ENCODE measurements at regions not wholly inside any gene's neighbourhood (a gene's known extent, or its start where the extent isn't known, plus 50 kb on each side); places are given as distances from the start of the nearest gene placed in this dataset.

- no peaks in the 10 kb centered on the region for H3K36me3 ChIP-seq (ENCODE audit: control insufficient read depth, insufficient read depth, low read length)
- peak; percentile 34 to 75 for DNase-seq
- peaks cover 4% of the 10 kb centered on the region for H3K4me1 ChIP-seq (ENCODE audit: control insufficient read depth, insufficient read depth, low read length)
- H3K27me3 ChIP-seq (ENCODE audit: control insufficient read depth, insufficient read depth, low read length) = no peaks in the 10 kb centered on the region
- no CpG with 5 or more reads among the region's 4 CpGs for WGBS (ENCODE audit: insufficient coverage, low lambda C conversion rate)
- no peaks in the 10 kb centered on the region for H3K9me3 ChIP-seq (ENCODE audit: control insufficient read depth, low read depth, low read length)
- H3K27ac ChIP-seq (ENCODE audit: low read length) = no peak overlapping the region
- no peak overlapping the region for H3K4me3 ChIP-seq (ENCODE audit: low read length)
These were observed 88.7 kb upstream of the TNIK start for GRCh38 chr3:171548917-171549316.

- whole genome bisulfite sequencing (ENCODE audit: insufficient coverage, low lambda C conversion rate) = 90% methylated on average over 2 of the region's 7 CpGs
- peaks cover 4% of the 10 kb centered on the region for H3K4me1 ChIP-seq (ENCODE audit: control insufficient read depth, insufficient read depth, low read length)
- no peak for DNase-seq
These were observed 83.6 kb upstream of the TNIK start for GRCh38 chr3:171543759-171544300.

DNA sequence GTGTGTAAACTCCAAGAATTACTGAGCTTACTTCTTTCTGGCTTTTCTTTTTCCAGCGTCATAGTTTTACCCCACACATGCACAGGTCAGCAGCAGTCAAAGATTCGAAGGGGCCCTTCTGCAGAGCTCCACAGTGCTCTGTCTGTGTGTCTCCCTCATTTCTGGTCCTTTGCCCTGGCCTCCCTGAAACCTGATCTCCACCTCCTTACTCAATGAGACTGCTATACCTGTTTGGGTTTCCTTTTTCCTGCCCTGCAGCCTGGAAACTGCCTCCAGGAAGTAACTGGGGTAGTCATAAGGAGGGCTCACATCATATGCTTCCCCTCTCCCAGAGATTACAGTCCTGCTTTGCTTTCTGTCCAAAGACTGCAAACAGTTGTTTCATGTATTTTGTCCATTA is 82.8 kb upstream of the TNIK start:
- Histone ChIP-seq H3K4me1 (ENCODE audit: control insufficient read depth, insufficient read depth, low read length) (no peaks in the 10 kb centered on the region), H3K27ac (ENCODE audit: low read length) (no peak overlapping the region), H3K27me3 (ENCODE audit: control insufficient read depth, insufficient read depth, low read length) (no peaks in the 10 kb centered on the region), H3K9me3 (ENCODE audit: control insufficient read depth, low read depth, low read length) (no peaks in the 10 kb centered on the region), H3K36me3 (ENCODE audit: control insufficient read depth, insufficient read depth, low read length) (no peaks in the 10 kb centered on the region), H3K4me3 (ENCODE audit: low read length) (no peak overlapping the region)
- 44% methylated on average over 1 of the region's 2 CpGs for WGBS (ENCODE audit: insufficient coverage, low lambda C conversion rate)
- DNase-seq = no peak

More at GRCh38 chr3:171543759-171544300, 83.6 kb upstream of the TNIK start:
- no peaks in the 10 kb centered on the region for H3K36me3 ChIP-seq (ENCODE audit: control insufficient read depth, insufficient read depth, low read length)
- H3K9me3 ChIP-seq (ENCODE audit: control insufficient read depth, low read depth, low read length) = no peaks in the 10 kb centered on the region
- no peaks in the 10 kb centered on the region for H3K27me3 ChIP-seq (ENCODE audit: control insufficient read depth, insufficient read depth, low read length)
- H3K4me3 ChIP-seq (ENCODE audit: low read length) = no peak overlapping the region
- no peak overlapping the region for H3K27ac ChIP-seq (ENCODE audit: low read length)

DNA sequence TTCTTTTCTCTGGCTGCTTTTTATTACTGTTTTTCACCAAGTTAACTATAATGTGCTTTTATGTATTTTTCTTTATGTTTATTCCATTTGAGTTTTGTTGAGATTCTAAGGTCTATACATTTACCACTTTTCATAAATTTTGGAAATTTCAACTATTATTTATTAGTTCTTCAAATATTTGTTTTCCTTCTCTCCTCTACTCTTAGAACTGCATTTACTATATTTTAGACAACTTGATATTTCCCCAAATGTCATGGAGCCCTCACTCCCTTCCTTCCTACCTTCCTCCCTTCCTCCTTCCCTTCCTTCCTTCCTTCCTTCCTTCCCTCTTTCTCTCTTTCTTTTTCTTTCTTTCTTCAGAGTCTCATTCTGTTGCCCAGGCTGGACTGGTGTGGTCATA is 81.4 kb upstream of the TNIK start:
- H3K27ac ChIP-seq (ENCODE audit: low read length) = no peak overlapping the region
- no peaks in the 10 kb centered on the region for H3K9me3 ChIP-seq (ENCODE audit: control insufficient read depth, low read depth, low read length)
- H3K36me3 ChIP-seq (ENCODE audit: control insufficient read depth, insufficient read depth, low read length) = no peaks in the 10 kb centered on the region
- DNase-seq = no peak
- H3K27me3 ChIP-seq (ENCODE audit: control insufficient read depth, insufficient read depth, low read length) = no peaks in the 10 kb centered on the region
- H3K4me1 ChIP-seq (ENCODE audit: control insufficient read depth, insufficient read depth, low read length) = no peaks in the 10 kb centered on the region
- no peak overlapping the region for H3K4me3 ChIP-seq (ENCODE audit: low read length)

DNA sequence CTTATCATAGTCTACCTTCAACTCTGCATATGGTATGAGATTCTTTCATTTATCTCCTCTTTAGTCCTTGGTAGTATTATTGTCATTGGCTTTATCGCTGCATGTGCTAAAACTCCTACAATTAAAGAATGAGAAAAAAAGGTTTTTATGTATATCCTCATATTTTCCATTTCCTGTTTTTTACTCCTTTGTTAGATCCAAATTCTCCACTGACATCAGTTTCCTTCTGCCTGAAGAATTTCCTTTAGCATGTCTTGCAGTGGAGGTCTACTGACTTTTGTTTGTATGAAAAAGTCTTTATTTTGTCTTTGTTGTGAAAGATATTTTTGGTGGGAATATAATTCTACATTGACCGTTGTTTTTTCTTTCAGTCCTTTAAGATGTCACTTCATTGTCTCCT is 81.0 kb upstream of the TNIK start:
- Histone ChIP-seq H3K4me1 (ENCODE audit: control insufficient read depth, insufficient read depth, low read length) (no peaks in the 10 kb centered on the region), H3K4me3 (ENCODE audit: low read length) (no peak overlapping the region), H3K27ac (ENCODE audit: low read length) (no peak overlapping the region), H3K9me3 (ENCODE audit: control insufficient read depth, low read depth, low read length) (no peaks in the 10 kb centered on the region), H3K36me3 (ENCODE audit: control insufficient read depth, insufficient read depth, low read length) (no peaks in the 10 kb centered on the region), H3K27me3 (ENCODE audit: control insufficient read depth, insufficient read depth, low read length) (no peaks in the 10 kb centered on the region)
- DNase-seq = no peak
- 86% methylated on average over 1 of the region's 2 CpGs for WGBS (ENCODE audit: insufficient coverage, low lambda C conversion rate)

DNA sequence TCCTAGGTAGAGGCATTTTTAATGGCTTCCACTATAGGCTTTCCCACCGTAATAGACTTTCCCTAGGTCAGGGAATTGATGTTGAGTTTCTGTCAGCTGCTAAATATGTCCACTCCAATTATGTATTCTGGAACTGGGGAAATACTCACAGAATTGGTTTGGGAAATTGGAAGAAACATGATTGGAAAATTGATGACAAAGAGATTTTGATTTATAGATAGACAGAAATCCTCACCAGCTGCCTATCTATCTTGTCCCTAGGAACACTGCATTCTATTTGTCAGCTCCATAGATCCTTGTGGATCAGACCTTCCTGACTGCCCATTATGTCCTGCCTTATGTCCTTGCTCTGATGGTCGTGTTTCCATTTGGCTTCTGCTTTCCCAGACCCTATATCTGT is 75.6 kb upstream of the TNIK start:
- Histone ChIP-seq H3K4me1 (ENCODE audit: control insufficient read depth, insufficient read depth, low read length) (no peaks in the 10 kb centered on the region), H3K27me3 (ENCODE audit: control insufficient read depth, insufficient read depth, low read length) (no peaks in the 10 kb centered on the region), H3K27ac (ENCODE audit: low read length) (no peak overlapping the region), H3K4me3 (ENCODE audit: low read length) (no peak overlapping the region), H3K36me3 (ENCODE audit: control insufficient read depth, insufficient read depth, low read length) (no peaks in the 10 kb centered on the region), H3K9me3 (ENCODE audit: control insufficient read depth, low read depth, low read length) (no peaks in the 10 kb centered on the region)
- no peak for DNase-seq
- WGBS (ENCODE audit: insufficient coverage, low lambda C conversion rate) = no CpG with 5 or more reads among the region's 2 CpGs

- H3K36me3 ChIP-seq (ENCODE audit: control insufficient read depth, insufficient read depth, low read length) = no peaks in the 10 kb centered on the region
- no peak overlapping the region for H3K4me3 ChIP-seq (ENCODE audit: low read length)
- H3K9me3 ChIP-seq (ENCODE audit: control insufficient read depth, low read depth, low read length) = no peaks in the 10 kb centered on the region
- H3K4me1 ChIP-seq (ENCODE audit: control insufficient read depth, insufficient read depth, low read length) = no peaks in the 10 kb centered on the region
- DNase-seq = no peak
- H3K27ac ChIP-seq (ENCODE audit: low read length) = no peak overlapping the region
- WGBS (ENCODE audit: insufficient coverage, low lambda C conversion rate) = 93% methylated on average over 3 of the region's 3 CpGs
- no peaks in the 10 kb centered on the region for H3K27me3 ChIP-seq (ENCODE audit: control insufficient read depth, insufficient read depth, low read length)
These were observed 74.9 kb upstream of the TNIK start for GRCh38 chr3:171535133-171535532.

- Histone ChIP-seq H3K27ac (ENCODE audit: low read length) (no peak overlapping the region), H3K27me3 (ENCODE audit: control insufficient read depth, insufficient read depth, low read length) (no peaks in the 10 kb centered on the region), H3K4me1 (ENCODE audit: control insufficient read depth, insufficient read depth, low read length) (no peaks in the 10 kb centered on the region), H3K9me3 (ENCODE audit: control insufficient read depth, low read depth, low read length) (no peaks in the 10 kb centered on the region), H3K36me3 (ENCODE audit: control insufficient read depth, insufficient read depth, low read length) (no peaks in the 10 kb centered on the region), H3K4me3 (ENCODE audit: low read length) (no peak overlapping the region)
- no CpG with 5 or more reads among the region's 2 CpGs for whole genome bisulfite sequencing (ENCODE audit: insufficient coverage, low lambda C conversion rate)
- DNase-seq = no peak
These were observed 73.5 kb upstream of the TNIK start for GRCh38 chr3:171533702-171534101.

DNA sequence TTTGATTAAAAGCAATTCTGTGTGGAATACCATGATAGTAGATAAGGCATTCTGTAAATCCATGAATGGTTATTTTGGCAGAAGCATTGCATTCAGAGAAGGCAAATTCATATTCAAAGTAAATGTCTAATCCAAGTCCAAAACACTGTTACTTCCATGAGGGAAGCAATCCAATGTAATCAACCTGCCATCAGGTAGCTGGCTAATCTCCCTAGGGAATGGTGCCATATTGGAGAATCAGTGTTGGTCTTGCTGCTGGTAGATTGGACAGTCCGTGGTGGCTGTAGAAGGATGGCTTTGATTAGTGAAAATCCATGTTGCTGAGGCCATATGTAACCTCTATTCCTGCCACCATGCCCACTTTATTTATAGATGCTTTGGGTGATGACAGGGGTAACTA is 72.1 kb upstream of the TNIK start:
- no peak for DNase-seq
- no peaks in the 10 kb centered on the region for H3K4me1 ChIP-seq (ENCODE audit: control insufficient read depth, insufficient read depth, low read length)
- no peak overlapping the region for H3K4me3 ChIP-seq (ENCODE audit: low read length)
- WGBS (ENCODE audit: insufficient coverage, low lambda C conversion rate) = no CpG with 5 or more reads among the region's 1 CpG
- H3K27ac ChIP-seq (ENCODE audit: low read length) = no peak overlapping the region
- H3K36me3 ChIP-seq (ENCODE audit: control insufficient read depth, insufficient read depth, low read length) = no peaks in the 10 kb centered on the region
- H3K9me3 ChIP-seq (ENCODE audit: control insufficient read depth, low read depth, low read length) = no peaks in the 10 kb centered on the region
- H3K27me3 ChIP-seq (ENCODE audit: control insufficient read depth, insufficient read depth, low read length) = no peaks in the 10 kb centered on the region

GRCh38 chr3:171531716-171532115 is 71.5 kb upstream of the TNIK start:
- H3K27me3 ChIP-seq (ENCODE audit: control insufficient read depth, insufficient read depth, low read length) = no peaks in the 10 kb centered on the region
- no peak for DNase-seq
- no CpG with 5 or more reads among the region's 2 CpGs for WGBS (ENCODE audit: insufficient coverage, low lambda C conversion rate)
- H3K9me3 ChIP-seq (ENCODE audit: control insufficient read depth, low read depth, low read length) = no peaks in the 10 kb centered on the region
- H3K36me3 ChIP-seq (ENCODE audit: control insufficient read depth, insufficient read depth, low read length) = no peaks in the 10 kb centered on the region
- no peak overlapping the region for H3K27ac ChIP-seq (ENCODE audit: low read length)
- no peak overlapping the region for H3K4me3 ChIP-seq (ENCODE audit: low read length)
- H3K4me1 ChIP-seq (ENCODE audit: control insufficient read depth, insufficient read depth, low read length) = no peaks in the 10 kb centered on the region

- Histone ChIP-seq H3K27ac (ENCODE audit: low read length) (no peak overlapping the region), H3K27me3 (ENCODE audit: control insufficient read depth, insufficient read depth, low read length) (no peaks in the 10 kb centered on the region), H3K9me3 (ENCODE audit: control insufficient read depth, low read depth, low read length) (no peaks in the 10 kb centered on the region), H3K4me1 (ENCODE audit: control insufficient read depth, insufficient read depth, low read length) (no peaks in the 10 kb centered on the region), H3K36me3 (ENCODE audit: control insufficient read depth, insufficient read depth, low read length) (no peaks in the 10 kb centered on the region), H3K4me3 (ENCODE audit: low read length) (no peak overlapping the region)
- no peak for DNase-seq
- 86% methylated on average over 1 of the region's 2 CpGs for WGBS (ENCODE audit: insufficient coverage, low lambda C conversion rate)
These were observed 67.9 kb upstream of the TNIK start for GRCh38 chr3:171528102-171528501.
